ENCODE measurements at regions not wholly inside any gene's neighbourhood (a gene's known extent, or its start where the extent isn't known, plus 50 kb on each side); places are given as distances from the start of the nearest gene placed in this dataset.
"Not testable (repeated sequence)": the region's sequence is repeated elsewhere in the genome, so short reads cannot be mapped to it uniquely, and the experiment has no call there.

DNA sequence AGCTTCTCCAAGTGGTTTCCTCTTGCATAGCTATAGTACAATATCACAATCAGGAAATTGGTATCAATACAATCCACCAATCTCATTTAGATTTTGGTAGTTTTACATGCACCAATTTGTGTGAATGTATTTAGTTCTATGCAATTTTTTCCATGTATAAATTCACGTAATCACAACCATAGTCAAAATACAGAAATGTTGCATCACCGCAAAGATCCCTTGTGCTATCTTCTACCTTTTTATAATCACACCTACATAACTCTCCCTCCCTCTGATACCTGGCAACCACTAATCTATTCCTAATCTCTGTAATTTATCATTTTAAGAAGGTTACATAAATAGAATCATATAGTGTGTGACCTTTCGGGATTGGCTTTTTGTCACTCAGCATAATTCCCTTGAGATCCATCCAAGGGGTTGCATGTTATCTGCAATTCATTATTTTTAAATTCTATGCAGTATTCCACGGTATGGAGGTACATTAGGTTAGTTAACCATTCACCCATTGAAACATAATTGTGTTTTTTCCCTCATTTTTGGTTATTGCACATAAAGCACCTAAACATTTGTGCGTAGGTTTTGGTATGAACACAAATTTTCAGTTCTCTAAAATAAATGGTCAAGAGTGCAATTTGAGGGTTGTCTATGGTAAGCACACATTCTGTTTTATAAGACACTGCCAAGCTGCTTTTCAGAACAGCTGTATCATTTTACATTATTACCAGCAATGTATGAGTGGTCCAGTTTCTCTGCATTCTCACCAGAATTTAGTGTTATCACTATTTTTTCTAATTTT is 95.1 kb upstream of the SLC22A23 start:
- no peak for DNase-seq (ENCODE audit: low read depth)

DNA sequence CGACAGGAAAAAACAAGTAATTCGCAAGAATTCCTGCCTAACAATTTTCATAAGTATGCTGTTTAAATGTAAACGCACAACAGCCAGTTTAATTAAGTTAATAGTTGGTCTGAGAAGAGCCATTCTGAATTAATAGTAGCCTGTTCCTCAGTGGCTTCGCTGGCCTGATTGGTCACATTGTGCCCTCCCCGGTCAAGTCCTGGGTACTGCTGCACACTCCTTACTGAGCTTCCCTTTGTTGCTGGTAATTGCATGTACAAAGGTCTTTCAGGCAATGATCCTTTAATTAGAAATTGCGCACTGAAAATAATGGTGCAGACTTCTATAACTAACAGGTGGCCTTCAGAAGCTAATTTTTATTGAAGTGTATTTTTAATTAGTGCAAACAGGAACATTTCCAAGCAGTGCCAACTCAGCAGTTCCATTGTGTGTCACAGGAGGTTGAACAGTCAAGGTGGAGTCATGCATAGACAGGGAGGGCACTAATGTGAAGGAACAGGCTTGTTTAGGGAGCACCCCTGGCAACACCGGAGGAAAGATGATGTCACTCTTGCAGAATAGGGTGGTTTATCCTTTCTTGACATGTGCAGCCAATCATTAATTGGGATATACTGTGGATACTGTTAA is 92.6 kb upstream of the SLC22A23 start:
- no peak for DNase-seq (ENCODE audit: low read depth)

DNA sequence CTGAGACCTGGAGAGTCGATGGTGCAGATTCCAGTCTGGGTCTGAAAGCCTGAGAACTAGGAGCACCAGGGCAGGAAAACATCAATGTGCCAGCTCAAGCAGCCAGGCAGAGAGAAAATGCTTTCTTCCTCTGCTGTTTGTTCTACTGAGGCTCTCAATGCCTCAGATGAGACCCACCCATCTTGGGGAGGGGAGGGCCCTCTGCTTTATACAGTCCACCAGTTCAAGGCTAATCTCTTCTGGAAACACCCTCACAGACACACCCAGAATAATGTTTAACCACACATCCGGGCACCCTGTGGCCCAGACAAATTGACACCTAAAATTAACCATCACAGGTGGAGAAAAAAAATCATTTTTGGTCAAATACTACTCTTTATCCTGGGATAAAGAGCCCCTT is 89.3 kb upstream of the SLC22A23 start:
- DNase-seq (ENCODE audit: low read depth): no peak

DNA sequence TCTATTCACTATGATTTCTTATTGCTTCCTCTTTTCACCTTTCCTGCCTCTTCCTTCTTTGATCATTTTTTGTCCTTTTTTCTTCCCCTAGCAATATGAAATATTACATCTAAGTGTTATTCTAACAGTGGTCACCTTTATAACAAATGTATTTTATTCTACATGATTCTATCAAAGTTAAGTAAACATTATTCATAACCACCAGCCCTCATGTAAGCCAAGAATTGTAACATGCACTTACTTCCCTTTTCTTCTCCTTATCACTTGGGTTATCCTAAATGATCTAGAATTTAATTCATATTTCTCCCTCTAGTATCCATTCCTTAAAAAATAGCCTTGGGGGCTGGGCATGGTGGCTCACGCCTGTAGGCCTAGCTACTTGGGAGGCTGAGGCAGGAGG is 88.3 kb upstream of the SLC22A23 start:
- DNase-seq (ENCODE audit: low read depth): no peak

DNA sequence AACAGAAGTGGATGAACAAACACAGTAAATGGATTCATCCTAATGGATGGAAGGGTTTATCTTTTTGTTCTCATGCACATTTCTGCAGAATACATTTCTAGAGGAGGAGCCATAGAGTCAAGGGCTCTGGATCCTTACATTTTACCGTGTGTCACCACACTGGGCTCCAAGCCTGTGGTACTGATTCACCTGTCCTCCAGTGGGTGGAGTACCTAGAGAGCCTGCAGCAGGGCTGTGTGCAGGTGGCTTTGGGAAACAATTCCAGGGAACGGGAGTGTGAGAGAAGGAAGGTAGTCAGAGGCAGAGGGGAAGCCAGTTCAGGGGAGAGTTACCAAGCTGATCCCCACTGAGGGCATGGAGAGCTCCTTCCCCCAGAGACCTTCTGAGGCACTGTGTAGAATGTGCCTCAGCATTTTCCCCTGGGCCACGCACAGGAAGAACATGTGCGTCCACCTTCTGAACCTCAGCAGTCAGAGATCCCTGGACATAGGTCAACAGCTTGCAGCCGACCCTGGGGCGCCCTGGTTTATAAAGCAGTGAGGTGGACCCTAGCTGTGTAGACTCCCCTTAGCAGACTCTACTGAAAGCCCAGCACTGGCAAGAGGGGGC is 85.3 kb upstream of the SLC22A23 start:
- no peak for DNase-seq (ENCODE audit: low read depth)

DNA sequence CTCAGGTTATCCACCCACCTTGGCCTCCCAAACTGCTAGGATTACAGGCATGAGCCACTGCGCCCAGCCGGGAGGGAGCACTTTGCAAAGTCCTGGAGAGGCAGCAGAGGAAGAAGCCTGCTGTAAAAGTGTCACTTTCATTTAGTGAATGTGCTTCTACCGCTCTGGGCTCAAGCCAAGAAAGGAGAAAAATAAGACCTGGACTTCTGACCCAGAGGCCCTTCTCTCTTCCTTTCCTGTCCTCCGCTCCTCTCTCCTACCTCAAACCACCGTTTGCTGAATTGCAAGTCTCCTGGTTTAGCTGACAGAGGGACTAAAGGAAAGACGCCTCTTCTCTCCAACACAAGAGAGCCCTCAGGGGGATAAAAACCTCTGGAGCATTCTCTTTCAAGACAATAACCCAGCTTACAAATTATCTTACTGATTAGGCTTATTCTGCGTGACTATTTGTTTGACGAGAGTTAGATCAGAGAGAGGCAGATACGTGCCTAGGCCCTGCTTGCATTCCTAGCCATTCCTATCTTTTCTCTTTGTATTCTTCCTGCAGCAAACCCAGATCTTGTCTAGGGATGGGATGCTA is 84.2 kb upstream of the SLC22A23 start:
- DNase-seq (ENCODE audit: low read depth): no peak

DNA sequence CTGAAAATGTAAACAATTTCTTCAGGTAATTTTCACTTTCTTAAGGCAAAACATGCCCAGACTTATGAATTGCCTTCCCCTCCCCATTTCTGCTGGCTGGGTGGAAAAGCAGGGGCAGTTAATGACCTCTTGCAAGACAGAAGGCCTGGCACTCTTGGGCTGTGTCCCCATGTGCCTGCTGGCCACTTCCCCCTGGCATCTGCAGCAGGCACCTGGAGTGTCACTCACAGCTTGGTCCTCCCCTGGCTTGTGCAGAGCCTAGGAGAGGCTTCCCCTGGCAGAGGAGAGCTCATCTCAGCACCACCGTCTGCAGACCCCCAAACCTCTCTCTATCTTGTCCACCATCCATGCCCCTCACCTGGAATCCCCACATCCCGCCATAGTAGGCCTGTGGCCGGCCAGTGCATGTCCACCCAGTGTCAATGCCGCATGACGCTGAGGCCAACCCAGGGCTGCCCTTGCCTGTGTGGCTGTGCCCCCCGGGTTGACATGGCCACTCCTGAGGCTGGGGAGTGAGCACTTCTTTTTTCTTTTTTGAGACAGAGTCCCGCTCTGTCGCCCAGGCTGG is 83.5 kb upstream of the SLC22A23 start:
- no peak for DNase-seq (ENCODE audit: low read depth)

DNA sequence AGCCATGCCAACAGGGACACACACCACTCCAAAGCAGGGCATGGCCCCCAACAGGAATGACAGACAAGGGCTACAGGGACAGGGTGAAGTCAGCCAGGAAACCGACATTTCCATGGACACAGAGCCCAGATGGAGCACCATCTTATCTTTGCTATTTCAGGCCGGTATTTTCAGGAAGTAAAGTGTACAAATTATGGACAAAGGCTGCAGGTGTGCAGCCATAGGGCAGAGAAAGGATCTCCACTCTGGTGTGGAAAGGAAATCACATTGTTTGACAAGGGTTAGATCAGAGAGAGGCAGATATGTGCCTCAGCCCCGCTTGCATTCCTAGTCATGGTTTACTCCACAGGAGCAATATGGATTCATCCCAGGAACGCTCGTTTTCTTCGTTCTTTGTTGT is 81.7 kb upstream of the SLC22A23 start:
- no peak for DNase-seq (ENCODE audit: low read depth)

DNA sequence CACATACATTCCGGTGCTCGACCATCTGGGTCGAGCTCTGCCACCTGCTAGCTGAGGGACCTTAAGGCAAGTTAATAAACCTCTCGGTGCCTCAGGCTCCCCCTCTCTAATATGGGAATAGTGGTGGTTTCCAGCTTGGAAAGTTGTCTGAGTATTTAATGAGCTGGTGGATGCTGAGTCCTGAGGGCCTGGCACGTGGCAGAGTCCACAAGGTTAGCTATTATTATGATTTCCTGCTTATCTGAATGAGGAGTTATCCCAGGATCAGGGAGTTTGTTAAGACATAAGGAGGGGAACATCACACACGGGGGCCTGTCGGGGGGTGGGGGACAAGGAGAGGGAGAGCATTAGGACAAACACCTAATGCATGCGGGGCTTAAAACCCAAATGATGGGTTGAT is 80.1 kb upstream of the SLC22A23 start:
- DNase-seq (ENCODE audit: low read depth): no peak

DNA sequence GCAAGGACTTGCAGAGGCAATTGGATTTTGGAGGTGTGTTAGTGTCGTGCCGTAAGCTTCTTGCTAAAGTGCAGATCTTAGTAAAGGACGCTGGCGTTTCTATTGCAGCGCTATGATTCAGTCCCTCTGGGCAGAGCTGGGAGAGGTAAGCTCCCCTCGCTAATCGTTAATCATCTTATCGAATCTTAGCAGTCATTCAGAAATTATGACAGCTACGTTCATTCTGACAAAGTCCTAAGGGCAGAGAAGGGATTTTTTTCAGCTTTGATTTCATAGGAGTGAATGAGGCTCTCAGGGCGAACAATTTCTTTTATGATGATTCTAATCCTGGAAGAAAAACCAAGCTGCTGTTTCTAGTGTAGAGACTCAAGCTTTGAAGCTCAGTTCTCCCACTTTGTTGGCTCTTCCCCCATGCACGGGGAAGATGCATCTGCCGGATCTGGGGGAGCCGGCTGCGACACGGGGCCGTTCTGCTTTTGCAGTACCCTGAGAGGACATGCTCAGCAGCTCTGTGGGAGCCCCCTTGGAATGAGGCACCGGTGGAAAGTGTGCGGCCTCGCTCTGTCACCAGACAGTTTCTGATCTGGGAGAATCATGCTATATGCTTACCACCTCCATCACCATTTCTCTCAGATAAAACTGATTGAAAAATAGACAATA is 79.1 kb upstream of the SLC22A23 start:
- no peak for DNase-seq (ENCODE audit: low read depth)

DNA sequence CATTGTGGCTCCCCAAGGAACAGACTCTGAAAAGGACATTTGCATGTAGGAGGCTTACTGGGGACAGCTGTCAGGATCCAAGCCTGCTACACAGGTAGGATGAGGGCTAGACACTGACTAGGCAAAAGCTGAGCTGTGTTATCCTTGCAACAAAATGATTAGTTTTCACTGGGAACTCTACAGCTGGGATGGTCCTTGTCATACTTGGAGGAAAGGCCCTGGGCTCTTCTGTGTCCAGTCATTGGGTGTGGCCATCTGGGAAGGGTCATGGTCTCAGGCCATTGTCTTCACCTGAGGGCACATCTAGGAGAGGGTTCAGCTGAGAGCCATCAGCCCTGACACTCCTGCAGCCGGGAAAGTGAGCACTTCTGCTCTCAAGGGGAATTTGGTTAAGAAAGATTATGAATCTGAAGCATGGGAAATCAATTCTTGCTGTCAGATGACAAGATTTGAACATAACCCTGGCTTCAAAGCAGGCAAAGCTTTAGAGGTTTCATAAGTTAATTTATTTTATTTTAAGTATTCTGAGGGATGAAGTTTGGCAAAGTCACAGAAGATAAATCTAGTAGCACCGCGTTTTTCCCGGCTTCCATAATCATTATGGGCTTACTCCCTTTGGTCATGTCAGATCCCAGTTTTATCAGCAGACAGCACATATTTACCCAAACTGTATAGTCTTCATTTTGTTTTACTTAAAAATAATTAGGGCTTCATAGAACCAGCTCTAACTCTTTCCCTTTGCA is 78.4 kb upstream of the SLC22A23 start:
- no peak for DNase-seq (ENCODE audit: low read depth)

DNA sequence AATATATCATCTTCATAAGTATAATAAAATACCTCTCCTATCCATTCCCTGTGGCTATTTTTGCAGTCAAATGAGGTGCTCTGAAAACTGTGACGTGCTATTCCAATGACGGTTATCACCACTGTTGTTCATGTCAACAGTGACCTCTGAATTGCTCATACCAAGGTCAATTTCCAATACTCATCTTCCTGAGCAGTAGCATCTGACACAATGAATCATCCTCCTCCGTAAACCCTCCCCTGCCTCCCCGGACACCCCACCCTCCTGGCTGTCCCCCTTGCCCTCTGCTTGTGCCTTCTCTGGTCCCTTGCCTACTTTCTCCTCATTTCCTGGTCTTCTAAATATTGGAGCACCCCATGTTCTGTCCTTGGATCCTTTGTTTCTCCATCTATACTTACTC is 77.7 kb upstream of the SLC22A23 start:
- no peak for DNase-seq (ENCODE audit: low read depth)

DNA sequence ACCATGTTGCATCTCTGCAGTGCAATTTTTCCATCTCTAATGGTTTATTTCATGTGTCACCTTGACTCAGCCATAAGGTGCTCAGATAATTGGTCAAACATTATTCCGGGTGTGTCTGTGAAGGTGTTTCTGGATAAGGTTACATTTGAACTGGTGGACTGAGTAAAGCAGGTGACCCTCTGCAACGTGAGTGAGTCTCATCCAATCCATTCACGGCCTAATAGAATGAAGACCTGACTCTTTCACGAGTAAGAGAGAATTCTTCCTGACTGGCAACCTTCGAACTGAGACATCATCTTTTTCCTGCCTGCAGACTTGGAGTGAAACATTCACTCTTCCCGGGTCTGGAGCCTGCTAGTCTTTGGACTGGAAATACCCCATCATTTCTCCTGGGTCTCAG is 77.1 kb upstream of the SLC22A23 start:
- no peak for DNase-seq (ENCODE audit: low read depth)

DNA sequence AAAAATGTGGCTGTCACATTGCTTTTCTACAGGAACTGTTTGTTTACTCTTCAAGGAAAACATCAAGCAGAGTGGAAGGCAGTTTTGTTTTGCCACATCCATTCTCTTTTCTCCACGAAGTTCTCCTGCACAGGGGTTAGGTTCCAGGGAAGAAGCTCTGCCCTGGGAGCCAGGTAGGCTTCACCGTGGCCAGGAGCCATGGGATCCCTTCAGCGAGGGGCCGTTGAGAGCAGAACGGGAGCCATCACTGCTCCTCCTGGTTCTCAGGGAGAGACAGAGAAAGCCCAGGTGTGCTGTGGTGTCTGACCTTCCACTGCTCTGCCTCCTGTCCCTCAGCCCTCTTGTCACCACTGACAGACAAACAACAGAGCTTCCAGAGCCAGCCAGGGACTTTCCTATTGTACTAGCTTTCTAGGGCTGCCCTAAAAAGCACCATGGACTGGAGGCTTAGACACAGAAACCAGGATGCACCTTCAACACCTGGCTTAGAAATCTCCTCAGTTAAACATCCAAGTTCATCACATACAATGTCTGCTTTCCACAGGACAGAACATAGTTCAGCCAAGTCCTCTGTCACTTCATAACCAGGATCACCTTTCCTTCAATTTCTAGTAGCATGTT is 75.6 kb upstream of the SLC22A23 start:
- DNase-seq (ENCODE audit: low read depth): no peak

DNA sequence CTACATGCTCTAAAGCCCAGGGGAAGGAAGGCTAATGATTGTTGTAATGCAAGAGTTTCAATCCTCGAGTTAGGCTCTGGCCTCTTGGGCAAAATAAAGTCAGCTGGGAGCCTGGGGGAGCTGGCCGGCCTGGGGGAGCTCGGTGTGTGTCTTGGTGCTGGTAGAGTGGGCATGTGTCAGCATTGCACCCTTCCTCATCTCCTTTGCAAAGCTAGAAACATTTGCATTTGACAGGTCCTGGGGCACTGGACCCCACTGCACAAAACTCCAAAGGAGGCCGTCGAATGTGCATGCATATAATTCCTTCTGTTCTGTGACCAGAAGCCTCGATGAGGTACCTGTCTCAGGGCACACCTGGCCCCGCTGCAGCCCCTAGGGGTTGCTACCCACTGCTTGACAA is 74.6 kb upstream of the SLC22A23 start:
- no peak for DNase-seq (ENCODE audit: low read depth)

DNA sequence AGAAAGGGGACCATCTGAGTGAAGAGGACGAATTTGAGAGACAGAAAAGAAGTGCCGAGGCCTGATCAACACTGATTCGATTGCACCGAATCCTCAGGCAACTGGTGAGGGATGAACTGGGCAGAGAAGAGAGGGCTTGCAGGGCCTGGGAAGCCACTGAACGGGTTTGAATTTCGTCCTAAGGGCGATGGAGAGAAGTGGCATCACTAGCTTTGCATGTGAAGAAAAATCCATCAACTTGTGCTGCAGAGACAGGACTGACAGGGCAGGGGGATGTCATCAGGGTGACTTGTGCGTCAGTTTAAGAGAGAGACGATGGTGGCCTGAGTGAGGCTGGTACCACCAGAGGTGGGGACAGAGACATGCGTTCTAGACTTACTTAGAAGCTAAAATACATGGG is 73.7 kb upstream of the SLC22A23 start:
- no peak for DNase-seq (ENCODE audit: low read depth)

DNA sequence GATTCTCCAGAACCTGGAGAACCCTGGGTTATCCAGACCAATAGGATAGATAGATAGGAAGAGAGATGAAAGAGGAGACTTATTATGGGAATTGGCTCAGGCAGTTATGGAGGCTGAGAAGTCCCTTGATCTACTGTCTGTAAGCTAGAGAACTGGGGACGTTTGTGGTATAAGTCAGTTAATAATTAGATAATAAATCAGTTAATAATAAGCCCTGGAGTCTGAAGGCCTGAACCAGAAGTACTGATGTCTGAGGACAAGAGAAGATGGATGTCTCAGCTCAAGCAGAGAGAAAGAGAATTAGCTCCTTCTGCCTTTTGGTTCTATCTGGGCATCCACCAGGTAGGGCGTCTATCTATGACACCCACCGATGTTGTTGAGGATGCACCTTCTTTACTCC is 72.9 kb upstream of the SLC22A23 start:
- no peak for DNase-seq (ENCODE audit: low read depth)

DNA sequence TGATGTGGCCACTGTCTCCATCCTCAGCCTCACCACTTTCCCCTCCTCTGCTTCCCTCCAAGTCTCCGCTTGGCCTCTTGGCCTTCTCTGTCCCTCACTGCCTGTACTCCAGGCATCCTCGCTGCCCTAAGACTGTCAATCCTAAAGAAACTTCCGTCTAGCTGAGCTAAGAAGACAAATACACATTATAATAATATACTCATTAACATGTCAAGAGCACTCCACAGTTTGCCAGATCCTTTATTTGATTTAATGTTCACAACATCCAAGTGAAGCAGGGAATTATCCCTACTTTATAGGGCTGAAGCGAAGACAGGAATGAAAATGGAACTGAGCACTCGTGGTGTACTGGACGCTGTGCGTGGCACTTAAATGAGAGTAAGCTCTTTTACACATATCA is 72.4 kb upstream of the SLC22A23 start:
- no peak for DNase-seq (ENCODE audit: low read depth)

DNA sequence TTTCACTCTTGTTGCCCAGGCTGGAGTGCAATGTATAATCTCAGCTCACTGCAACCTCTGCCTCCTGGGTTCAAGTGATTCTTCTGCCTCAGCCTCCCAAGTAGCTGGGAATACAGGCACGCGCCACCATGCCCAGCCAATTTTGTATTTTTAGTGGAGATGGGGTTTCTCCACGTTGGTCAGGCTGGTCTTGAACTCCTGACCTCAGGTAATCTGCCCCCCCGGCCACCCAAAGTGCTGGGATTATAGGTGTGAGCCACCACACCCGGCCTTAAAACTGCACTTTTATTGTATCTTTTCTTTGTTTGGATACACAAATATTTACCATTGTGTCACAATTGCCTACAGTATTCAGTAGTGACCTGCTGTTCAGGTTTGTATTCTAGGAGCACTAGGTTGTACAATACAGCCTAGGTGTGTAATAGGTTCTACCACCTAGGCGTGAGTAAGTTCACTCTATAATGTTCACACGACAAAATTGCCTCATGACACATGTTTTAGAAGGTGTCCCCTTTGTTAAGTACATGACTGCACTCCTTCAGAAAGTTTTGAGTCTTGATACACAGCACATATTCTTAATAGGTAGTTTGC is 71.3 kb upstream of the SLC22A23 start:
- not testable (repeated sequence) for DNase-seq (ENCODE audit: low read depth)

DNA sequence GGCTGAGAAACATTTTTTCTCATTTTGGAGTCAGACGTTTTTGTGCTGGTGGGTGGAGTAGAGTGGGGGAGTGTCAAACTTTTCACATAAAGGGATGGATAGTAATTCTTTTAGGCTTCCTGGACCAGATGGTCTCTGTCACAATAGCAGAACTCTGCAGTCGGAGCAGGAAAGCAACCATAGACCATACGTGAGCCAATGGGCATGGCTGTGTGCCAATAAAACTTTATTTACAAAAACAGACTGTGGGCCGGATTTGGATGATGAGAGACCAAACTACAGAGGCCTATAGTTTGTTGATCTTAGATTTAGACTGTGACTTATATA is 70.8 kb upstream of the SLC22A23 start:
- no peak for DNase-seq (ENCODE audit: low read depth)

All from GM04504 (cell line).